Skin epidermis (tissue), 12 donors: ENCODE measurements at regions not wholly inside any gene's neighbourhood (a gene's known extent, or its start where the extent isn't known, plus 50 kb on each side); places are given as distances from the start of the nearest gene placed in this dataset.
"Not testable (repeated sequence)": the region's sequence is repeated elsewhere in the genome, so short reads cannot be mapped to it uniquely, and the experiment has no call there.

ENCODE experiments used
- H3K27ac ChIP-seq, 21 experiments: fragments of 200-600 bp; sonication (generic) in 11 of 21; one replicate each; pipeline ENCODE4 v1.5.0; 2020; ENCODE audit warnings: mild to moderate bottlenecking in 3 of 21, inconsistent platforms in 2 of 21, moderate library complexity in 2 of 21
- H3K4me3 ChIP-seq, 7 experiments: fragments of 200-600 bp; sonication (generic) in 2 of 7; one replicate each; pipeline ENCODE4 v1.5.0; 2020; ENCODE audit warnings: inconsistent platforms in 2 of 7, mild to moderate bottlenecking in 2 of 7, moderate library complexity in 1 of 7

- H3K27ac ChIP-seq, result no peak overlapping the region
Observed at GRCh38 chrX:110966091-110966454, 129.9 kb upstream of the PAK3 start.

GRCh38 chrX:110965409-110966090 lies 130.4 kb upstream of the PAK3 start:
- H3K4me3 ChIP-seq, result no peak overlapping the region
- H3K27ac ChIP-seq, result no peak overlapping the region

More at GRCh38 chrX:110966091-110966454, 129.9 kb upstream of the PAK3 start:
- H3K4me3 ChIP-seq, result no peak overlapping the region

DNA sequence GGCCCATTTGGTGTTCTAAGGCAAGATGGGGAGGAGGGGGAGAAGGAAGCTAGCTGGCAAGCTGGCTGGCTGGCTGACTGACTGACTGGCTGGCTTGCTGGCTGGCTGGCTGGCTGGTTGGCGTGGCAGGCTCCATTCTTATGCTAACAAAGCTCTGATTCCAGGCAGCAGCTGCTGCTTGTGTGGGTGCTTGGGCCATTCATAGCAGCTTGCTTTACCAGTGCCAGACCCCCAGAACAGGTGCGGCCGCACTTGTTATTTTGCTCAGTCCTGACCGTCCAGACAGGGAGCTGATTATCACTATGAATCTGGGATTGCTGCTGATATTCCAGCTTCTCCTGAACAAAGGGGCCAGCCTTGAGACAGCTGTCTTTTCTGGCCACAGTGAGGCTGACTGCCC lies 131.2 kb upstream of the PAK3 start:
- H3K4me3 ChIP-seq, result no peak overlapping the region

GRCh38 chrX:110962451-110962850 lies 133.5 kb upstream of the PAK3 start:
- Histone ChIP-seq H3K4me3 (no peak overlapping the region), H3K27ac (no peak overlapping the region)

More for the DNA sequence above, 131.2 kb upstream of the PAK3 start:
- H3K27ac ChIP-seq, result no peak overlapping the region

DNA sequence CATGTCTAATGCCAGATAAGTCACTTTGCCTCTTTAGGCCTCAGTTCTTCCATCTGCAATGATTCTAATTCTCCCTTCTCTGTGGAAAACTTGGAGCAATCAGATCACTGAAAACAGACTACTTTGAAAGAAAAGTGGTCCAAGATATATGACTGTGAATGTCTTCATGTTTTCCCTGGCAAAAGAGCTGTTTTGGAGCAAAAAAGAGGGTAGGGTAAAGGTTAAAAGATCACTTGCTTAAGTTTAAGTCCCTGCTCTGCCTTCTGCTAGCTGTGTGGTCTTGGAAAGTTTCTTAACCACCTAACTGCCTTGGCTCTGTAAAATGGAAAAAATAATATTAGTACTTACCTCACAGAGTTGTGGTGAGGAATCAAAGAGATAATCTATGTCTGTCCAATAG lies 140.3 kb upstream of the PAK3 start:
- no peak overlapping the region for H3K27ac ChIP-seq
- no peak overlapping the region for H3K4me3 ChIP-seq

GRCh38 chrX:110954428-110955100 lies 141.4 kb upstream of the PAK3 start:
- H3K27ac ChIP-seq, result no peak overlapping the region
- no peak overlapping the region for H3K4me3 ChIP-seq

DNA sequence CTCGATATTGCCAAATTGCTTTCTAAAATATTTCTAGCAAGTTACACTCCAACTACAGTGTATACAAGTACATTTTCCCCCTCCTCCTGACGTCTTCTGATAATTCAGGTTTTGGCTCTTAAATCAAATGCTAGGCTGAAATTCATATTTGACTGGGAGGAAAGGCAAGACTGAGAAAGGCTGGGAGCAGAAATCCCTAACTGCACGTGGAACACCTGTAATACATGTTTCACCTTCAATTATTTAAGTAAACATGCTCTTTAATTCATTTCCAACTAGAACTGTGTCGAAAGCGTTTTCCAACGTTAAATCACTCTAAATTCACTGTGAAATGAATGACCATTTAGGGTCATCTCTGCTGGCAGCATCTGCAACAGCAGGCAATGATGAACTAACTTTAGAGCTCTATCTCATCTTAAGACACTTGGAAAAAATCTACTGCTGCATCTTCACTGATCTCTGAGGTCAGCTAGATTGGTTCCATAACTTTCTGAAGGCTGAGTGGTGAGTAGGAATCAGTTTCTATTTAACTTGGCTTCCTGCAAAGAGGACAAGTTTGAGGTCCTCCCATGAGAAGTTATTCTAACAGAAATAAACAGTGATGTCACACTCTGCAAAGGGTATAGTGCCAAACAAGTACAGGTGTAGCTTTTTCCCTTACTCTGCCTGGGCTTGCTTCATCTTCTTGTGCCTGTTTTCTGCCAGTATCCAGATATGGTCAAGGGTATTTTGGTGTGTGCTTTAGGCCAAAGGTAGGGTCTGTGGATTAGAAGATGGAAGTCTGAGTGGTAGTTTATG lies 144.3 kb upstream of the PAK3 start:
- Histone ChIP-seq H3K27ac (no peak overlapping the region), H3K4me3 (no peak overlapping the region)

DNA sequence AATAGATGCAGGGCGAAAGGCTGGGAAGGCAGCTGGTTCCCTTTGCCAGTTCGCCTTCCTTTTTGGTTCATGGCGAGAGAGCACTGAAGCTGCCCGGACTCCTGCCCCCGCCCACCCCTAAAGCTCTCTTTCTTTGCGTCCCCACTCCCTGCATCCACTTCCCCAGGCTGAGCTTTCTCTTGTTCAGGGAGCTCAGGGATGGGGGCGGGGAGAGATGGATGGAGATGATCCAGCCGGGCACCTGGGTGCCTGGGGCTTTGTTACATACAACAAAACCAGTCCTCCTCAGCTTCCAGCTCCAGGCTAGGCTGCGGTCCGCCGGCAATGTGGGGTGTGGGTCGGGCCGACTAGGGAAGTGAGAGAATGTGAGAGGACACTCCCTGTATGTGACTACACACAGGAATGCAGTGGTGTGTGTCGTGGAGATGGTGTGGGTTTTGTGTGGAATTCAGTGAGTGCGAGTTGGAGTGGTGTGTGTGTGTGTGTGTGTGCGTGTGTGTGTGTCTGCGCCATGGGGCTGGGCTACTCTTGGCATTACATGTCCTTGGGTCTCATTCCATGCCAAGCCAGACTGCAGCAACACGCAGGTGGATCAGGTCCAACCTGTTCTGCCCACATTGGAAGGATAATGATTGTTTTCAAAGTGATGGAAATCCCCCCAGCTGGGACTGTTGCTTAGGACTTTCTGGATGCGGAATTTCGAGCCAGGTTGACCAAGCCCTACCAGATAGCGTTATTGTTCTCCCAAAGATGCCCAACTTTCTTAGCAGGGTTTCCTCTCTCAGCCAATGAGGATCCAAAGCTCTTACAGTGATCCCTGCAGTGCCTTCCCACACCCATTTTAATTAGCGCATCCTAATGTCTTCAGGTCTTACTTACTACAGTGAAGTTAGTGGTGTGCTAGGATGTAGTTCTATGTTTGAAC lies 149.4 kb upstream of the CHRDL1 start:
- H3K27ac ChIP-seq, result no peak overlapping the region
- H3K4me3 ChIP-seq, result peak overlapping the region in 3 of 7 experiments; percentile 16 to 21 (median 18)

DNA sequence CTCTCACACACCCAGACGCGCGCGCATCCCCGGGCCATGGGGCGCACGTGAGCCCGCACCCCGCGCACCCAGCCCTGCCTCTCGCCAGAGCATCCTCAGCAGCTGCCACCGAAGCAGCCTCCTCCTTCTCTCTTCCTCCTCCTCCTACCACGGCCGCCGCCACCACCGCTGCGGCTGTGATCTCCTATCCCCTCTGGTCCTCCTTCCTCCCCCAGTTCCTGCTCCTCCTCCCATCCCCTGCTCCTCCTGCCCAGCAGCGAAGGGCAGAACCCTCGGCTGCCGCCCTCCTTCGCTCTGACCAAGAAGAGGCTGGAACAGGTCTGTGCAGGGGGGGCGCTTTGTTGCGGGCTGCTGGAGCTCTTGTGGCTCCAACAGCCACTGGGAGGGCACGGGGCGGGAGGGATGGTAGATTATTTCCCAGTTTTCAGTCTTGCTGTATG lies 148.7 kb upstream of the CHRDL1 start:
- H3K27ac ChIP-seq, result no peak overlapping the region
- H3K4me3 ChIP-seq, result peak overlapping the region in 4 of 7 experiments; percentile 1 to 21 (median 17)

DNA sequence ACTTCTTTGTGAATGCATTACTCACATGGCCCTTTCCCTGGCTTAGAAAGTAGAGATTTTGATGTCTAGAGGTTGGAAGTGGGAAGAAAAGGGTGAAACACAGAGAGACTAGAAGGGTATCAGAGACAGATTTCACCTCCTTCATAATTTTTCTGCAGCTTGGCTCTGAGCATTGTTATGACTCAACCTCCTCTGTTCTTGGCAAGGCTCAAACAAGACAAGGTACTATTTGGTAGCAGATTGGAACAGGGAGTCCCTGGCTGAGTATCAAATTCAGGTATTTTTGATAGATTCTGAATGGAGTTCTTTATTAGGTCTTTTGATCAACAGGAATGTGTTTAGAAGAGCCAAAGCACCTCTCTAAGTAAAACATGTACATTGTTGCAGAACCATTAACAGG lies 146.3 kb upstream of the CHRDL1 start:
- Histone ChIP-seq H3K4me3 (no peak overlapping the region), H3K27ac (no peak overlapping the region)

DNA sequence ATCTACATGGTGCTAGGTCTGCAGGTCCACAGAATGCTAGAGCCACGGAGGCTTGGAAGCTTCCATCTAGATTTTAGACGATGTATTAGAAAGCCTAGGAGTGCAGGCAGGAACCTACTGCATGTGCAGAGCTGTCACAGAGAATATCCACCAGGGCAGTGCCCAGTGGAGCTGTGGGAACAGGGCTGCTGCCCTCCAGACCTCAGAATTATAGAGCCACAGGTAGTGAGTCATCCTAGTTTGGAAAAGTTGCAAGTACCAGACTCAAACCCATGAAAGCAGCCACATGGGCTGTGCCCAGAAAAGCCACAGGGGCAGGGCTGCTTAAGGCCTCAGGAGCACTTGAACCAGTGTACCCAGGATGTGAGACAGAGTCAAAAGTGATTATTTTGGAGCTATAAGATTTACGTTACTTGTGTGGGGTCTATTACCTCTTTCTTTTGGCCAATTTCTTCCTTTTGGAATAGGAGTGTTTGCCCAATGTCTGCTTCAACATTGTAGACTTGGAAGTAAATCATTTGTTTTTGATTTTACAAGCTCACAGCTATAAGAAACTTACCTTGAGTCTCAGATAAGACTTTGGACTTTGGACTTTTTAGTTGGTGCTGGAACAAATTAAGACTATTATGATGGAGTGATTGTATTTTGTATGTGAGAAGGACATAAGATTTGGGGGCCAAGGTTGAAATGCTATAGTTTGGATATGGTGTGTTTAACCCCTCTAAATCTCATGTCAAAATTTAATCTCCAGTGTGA lies 143.5 kb upstream of the CHRDL1 start:
- H3K27ac ChIP-seq, result no peak overlapping the region
- H3K4me3 ChIP-seq, result no peak overlapping the region

DNA sequence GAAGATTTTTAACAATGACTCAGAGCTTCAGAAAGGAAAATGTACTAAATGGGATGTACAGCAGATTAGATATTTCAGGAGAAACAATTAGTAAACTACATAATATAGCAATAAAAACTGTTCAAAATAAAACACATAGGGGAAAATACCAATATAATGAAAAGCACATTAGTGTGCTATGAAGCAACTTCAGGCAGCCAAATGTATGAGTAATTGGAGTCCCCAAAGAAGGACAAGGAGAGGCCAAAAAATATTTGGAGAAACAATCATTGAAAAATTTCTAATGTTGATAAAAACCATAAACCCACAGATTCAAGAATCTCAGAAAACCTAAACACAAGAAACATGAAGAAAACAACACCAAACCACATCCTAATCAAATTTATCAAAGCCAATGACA lies 129.3 kb upstream of the CHRDL1 start:
- H3K27ac ChIP-seq, result no peak overlapping the region
- no peak overlapping the region for H3K4me3 ChIP-seq

DNA sequence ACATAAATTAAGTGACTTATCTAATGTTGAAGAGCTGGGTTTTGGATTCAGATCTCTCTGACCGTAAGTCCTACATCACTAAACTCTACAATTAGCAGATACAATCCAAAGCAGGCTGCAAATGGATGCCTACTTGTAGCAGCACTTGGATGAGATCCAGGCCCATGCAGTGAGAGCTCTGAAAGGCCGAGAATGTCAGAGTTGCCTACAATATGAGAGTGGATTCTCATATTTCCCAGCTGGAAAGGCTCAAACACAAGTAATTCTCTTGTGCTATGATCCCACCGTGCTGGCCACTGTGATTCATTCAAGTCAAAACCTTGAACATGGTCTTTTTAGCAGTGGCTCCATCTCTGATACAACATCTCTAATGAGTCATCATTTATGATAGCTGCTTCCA lies 125.4 kb upstream of the CHRDL1 start:
- H3K4me3 ChIP-seq, result no peak overlapping the region
- no peak overlapping the region for H3K27ac ChIP-seq

GRCh38 chrX:110915570-110915969 lies 120.0 kb upstream of the CHRDL1 start:
- H3K27ac ChIP-seq, result peak overlapping the region in 1 of 21 experiments; percentile 12
- no peak overlapping the region for H3K4me3 ChIP-seq

DNA sequence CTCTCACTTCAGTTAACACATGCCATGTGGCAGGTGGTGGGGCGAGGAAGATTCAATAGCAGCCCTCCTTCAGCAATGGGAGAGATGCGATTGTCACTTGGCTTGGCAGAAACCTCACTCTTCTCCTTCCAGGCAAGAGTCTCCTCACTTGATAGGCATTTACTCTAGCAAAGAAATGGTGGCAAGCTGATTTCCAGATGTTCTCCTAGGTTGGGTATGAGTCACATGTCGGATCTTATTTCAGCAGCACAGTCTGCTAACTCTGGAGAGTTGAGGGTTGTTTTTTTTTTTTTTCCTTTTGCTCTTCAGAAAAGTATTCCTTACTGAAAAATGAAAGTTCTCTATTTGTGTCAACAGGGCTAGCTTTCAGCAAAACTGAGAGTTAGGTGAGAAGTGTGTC lies 119.5 kb upstream of the CHRDL1 start:
- no peak overlapping the region for H3K4me3 ChIP-seq
- no peak overlapping the region for H3K27ac ChIP-seq

GRCh38 chrX:110914281-110914680 lies 118.7 kb upstream of the CHRDL1 start:
- H3K27ac ChIP-seq, result no peak overlapping the region

GRCh38 chrX:110904747-110905146 lies 109.1 kb upstream of the CHRDL1 start:
- not testable (repeated sequence) for H3K27ac ChIP-seq, H3K4me3 ChIP-seq

More at GRCh38 chrX:110914281-110914680, 118.7 kb upstream of the CHRDL1 start:
- H3K4me3 ChIP-seq, result no peak overlapping the region

DNA sequence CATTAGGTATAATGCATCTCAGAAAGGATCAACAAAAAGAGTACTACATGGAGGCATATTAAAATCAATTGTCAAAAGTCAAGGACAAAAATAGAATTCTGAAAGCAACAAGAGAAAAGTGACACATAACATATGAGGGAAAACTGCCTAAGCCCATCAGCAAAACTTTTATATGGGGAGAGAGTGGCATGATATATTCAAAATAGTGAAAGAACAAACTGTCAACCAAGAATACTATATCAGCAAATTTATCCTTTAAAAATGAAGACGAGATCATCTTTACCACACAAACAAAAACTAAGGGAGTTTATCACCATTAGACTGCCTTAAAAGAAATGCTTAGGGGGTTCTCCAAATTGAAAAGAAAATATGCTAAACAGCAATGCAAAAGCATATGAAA lies 86.4 kb upstream of the CHRDL1 start:
- H3K27ac ChIP-seq, result no peak overlapping the region
- H3K4me3 ChIP-seq, result no peak overlapping the region

DNA sequence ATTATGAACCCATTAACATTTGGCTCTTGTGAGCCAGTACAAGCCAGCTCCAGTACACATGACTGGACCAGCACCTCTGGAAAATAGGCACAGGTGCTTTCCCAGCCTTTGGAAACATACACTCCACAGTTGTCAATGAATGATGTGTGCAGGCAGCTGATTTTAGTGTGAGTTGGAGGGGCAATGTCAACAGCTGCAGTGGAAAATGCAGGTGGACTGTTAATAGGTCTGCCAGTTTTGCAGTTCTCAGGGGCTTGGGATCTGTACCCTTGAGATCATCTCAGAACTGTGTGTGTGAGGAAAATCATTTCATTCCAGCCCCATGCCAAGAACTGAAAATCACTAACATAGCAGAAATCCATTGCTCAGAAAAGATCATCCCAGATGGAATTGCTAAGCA lies 81.7 kb upstream of the CHRDL1 start:
- Histone ChIP-seq H3K4me3 (no peak overlapping the region), H3K27ac (no peak overlapping the region)
